ENCODE measurements at regions not wholly inside any gene's neighbourhood (a gene's known extent, or its start where the extent isn't known, plus 50 kb on each side); places are given as distances from the start of the nearest gene placed in this dataset.

DNA sequence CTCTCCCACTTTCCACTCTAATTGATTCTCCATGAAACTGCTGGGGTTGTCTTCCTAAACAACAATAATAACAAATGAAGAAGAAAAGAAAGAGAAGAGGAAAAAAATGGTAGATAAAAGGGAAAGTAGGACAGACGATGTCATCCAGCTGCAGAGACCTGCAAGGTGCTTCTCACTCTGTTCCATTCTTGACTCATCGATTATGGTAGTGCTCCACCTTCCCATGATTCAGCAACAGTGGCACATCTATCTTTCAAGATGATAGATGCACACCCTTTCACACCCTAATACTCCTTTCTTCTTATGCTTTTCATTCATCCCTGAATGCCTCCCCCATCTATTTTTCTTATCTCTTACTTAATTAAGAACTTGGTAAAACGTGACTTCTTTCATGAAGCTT, 610.2 kb downstream of the NR4A2 start:
- TF ChIP-seq, protein P1, sequence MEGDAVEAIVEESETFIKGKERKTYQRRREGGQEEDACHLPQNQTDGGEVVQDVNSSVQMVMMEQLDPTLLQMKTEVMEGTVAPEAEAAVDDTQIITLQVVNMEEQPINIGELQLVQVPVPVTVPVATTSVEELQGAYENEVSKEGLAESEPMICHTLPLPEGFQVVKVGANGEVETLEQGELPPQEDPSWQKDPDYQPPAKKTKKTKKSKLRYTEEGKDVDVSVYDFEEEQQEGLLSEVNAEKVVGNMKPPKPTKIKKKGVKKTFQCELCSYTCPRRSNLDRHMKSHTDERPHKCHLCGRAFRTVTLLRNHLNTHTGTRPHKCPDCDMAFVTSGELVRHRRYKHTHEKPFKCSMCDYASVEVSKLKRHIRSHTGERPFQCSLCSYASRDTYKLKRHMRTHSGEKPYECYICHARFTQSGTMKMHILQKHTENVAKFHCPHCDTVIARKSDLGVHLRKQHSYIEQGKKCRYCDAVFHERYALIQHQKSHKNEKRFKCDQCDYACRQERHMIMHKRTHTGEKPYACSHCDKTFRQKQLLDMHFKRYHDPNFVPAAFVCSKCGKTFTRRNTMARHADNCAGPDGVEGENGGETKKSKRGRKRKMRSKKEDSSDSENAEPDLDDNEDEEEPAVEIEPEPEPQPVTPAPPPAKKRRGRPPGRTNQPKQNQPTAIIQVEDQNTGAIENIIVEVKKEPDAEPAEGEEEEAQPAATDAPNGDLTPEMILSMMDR (conservative IDR thresholded peaks at IDR 0.05; ENCODE audit: low read length), result no peak
- TF ChIP-seq EZH2phosphoT487 (IDR thresholded peaks at IDR 0.05; ENCODE audit: borderline replicate concordance, low read depth, low read length), result no peak
